Hepatocyte (in vitro differentiated cells): ENCODE measurements at regions not wholly inside any gene's neighbourhood (a gene's known extent, or its start where the extent isn't known, plus 50 kb on each side); places are given as distances from the start of the nearest gene placed in this dataset.

ENCODE experiments used
- DNase-seq: peaks from one replicate; pipeline ENCODE4 v3.0.0-alpha.2; 2016; ENCODE audit warnings: low spot score
- H2AFZ ChIP-seq: fragments of 200-600 bp; sonication (generic); 2 replicates; pipeline ENCODE4 v1.6.0; 2016; ENCODE audit warnings: antibody characterized with exemption, mild to moderate bottlenecking
- H3K27ac ChIP-seq: fragments of 200-600 bp; sonication (generic); 2 replicates; pipeline ENCODE4 v1.5.1; 2016; ENCODE audit warnings: mild to moderate bottlenecking
- H3K27me3 ChIP-seq: fragments of 200-600 bp; sonication (generic); 2 replicates; pipeline ENCODE4 v1.6.1; 2016
- H3K36me3 ChIP-seq: fragments of 200-600 bp; sonication (generic); replicated peaks from 2 replicates; pipeline ENCODE4 v1.5.1; 2016; ENCODE audit warnings: low read depth; ENCODE audit not compliant: insufficient read depth
- H3K4me1 ChIP-seq: fragments of 200-600 bp; sonication (generic); 2 replicates; pipeline ENCODE4 v1.5.1; 2016; ENCODE audit warnings: mild to moderate bottlenecking, moderate library complexity; ENCODE audit not compliant: insufficient read depth
- H3K4me2 ChIP-seq: fragments of 200-600 bp; sonication (generic); 2 replicates; pipeline ENCODE4 v1.6.0; 2016
- H3K4me3 ChIP-seq: fragments of 200-600 bp; sonication (generic); 2 replicates; pipeline ENCODE4 v1.5.1; 2016; ENCODE audit warnings: mild to moderate bottlenecking
- H3K79me2 ChIP-seq: fragments of 200-600 bp; sonication (generic); 2 replicates; pipeline ENCODE4 v1.6.0; 2017; ENCODE audit warnings: mild to moderate bottlenecking
- H3K9me2 ChIP-seq: fragments of 200-600 bp; sonication (generic); replicated peaks from 2 replicates; pipeline ENCODE4 v1.6.0; 2017; ENCODE audit warnings: mild to moderate bottlenecking; ENCODE audit not compliant: insufficient read depth
- H3K9me3 ChIP-seq: fragments of 200-600 bp; sonication (generic); 2 replicates; pipeline ENCODE4 v1.5.1; 2016; ENCODE audit warnings: low read depth, mild to moderate bottlenecking
- H4K20me1 ChIP-seq: fragments of 200-600 bp; sonication (generic); 2 replicates; pipeline ENCODE4 v1.6.0; 2016; ENCODE audit warnings: mild to moderate bottlenecking; ENCODE audit not compliant: insufficient read depth, poor library complexity, severe bottlenecking
- EZH2 ChIP-seq: fragments of 200-600 bp; sonication (generic); IDR thresholded peaks from 2 replicates; pipeline ENCODE4 v1.6.1; 2016; ENCODE audit warnings: antibody characterized with exemption, mild to moderate bottlenecking, borderline replicate concordance
- EZH2phosphoT487 ChIP-seq: fragments of 200-600 bp; sonication (generic); IDR thresholded peaks from one replicate; pipeline ENCODE4 v1.6.1; 2018; ENCODE audit warnings: antibody characterized with exemption, mild to moderate bottlenecking, low read depth, moderate library complexity; ENCODE audit not compliant: unreplicated experiment, severe bottlenecking
- whole genome bisulfite sequencing: methylation state at CpG from one replicate; pipeline ENCODE4 v1.1.6; 2016; ENCODE audit warnings: low lambda C conversion rate; ENCODE audit errors: missing lambda C conversion rate; 5-methylcytosine and 5-hydroxymethylcytosine counted together
- TF ChIP-seq, protein P1 (sequence below): fragments of 200-600 bp; sonication (generic); IDR thresholded peaks from 2 replicates; pipeline ENCODE4 v1.5.1; 2016; ENCODE audit warnings: antibody characterized with exemption, mild to moderate bottlenecking; ENCODE audit not compliant: poor library complexity

DNA sequence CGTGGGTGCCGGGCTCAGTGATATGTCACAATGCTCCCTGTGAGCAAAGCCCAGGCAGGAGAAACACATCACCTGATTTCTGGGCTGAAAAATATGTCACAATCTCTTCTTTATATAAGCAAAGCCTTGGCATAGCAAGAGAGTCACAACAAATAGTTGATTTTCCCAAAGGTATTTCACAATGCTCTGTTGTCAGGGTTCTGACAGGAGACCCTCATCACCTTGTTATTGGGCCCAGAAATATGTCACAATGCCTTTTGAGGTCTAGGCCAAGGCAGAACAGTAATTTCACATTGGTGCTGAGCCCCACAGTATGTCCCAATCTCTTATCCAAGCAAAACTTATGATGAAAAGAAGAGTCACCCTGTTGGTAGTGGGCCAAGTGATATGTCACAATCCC lies 125.7 kb downstream of the ZNF675 start:
- H2AFZ ChIP-seq = no peak overlapping the region
- no peak for DNase-seq
- no peak overlapping the region for H3K4me2 ChIP-seq
- H3K4me3 ChIP-seq = no peak overlapping the region
- 85% methylated on average over 2 of the region's 2 CpGs for WGBS
- no peaks in the 10 kb centered on the region for H3K79me2 ChIP-seq
- H3K27me3 ChIP-seq = no peaks in the 10 kb centered on the region
- no peaks in the 10 kb centered on the region for H4K20me1 ChIP-seq
- no peaks in the 10 kb centered on the region for H3K4me1 ChIP-seq
- H3K36me3 ChIP-seq = no peaks in the 10 kb centered on the region
- no peaks in the 10 kb centered on the region for H3K9me2 ChIP-seq
- TF ChIP-seq EZH2phosphoT487 = no peak
- TF ChIP-seq, protein P1, sequence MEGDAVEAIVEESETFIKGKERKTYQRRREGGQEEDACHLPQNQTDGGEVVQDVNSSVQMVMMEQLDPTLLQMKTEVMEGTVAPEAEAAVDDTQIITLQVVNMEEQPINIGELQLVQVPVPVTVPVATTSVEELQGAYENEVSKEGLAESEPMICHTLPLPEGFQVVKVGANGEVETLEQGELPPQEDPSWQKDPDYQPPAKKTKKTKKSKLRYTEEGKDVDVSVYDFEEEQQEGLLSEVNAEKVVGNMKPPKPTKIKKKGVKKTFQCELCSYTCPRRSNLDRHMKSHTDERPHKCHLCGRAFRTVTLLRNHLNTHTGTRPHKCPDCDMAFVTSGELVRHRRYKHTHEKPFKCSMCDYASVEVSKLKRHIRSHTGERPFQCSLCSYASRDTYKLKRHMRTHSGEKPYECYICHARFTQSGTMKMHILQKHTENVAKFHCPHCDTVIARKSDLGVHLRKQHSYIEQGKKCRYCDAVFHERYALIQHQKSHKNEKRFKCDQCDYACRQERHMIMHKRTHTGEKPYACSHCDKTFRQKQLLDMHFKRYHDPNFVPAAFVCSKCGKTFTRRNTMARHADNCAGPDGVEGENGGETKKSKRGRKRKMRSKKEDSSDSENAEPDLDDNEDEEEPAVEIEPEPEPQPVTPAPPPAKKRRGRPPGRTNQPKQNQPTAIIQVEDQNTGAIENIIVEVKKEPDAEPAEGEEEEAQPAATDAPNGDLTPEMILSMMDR = no peak
- no peak for TF ChIP-seq EZH2
- no peaks in the 10 kb centered on the region for H3K9me3 ChIP-seq
- H3K27ac ChIP-seq = no peak overlapping the region

DNA sequence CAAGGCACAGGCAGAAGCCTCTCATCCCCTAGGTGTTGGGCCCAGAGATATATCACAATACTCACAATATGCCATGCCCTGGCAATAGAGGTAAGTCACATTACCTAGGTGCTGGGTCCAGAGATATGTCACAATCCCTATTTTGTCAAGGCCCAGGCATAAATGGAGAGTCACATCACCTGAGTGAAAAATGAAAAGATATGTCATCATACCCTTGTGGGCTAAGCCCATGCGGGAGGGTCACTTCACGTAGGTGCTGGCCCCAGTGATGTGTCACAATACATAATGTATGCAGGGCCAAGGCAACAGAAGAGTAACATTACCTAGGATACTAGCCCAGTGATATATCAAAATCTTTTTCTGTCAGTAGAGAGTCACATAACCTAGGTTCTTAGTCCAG lies 127.0 kb downstream of the ZNF675 start:
- no peaks in the 10 kb centered on the region for H3K9me2 ChIP-seq
- TF ChIP-seq EZH2phosphoT487 = no peak
- TF ChIP-seq, protein P1 = no peak
- TF ChIP-seq EZH2 = no peak
- H4K20me1 ChIP-seq = no peaks in the 10 kb centered on the region
- H3K4me3 ChIP-seq = no peak overlapping the region
- WGBS = 100% methylated on average over 2 of the region's 2 CpGs
- no peaks in the 10 kb centered on the region for H3K9me3 ChIP-seq
- no peak for DNase-seq
- H2AFZ ChIP-seq = no peak overlapping the region
- H3K4me2 ChIP-seq = no peak overlapping the region
- H3K36me3 ChIP-seq = no peaks in the 10 kb centered on the region
- no peaks in the 10 kb centered on the region for H3K79me2 ChIP-seq
- no peak overlapping the region for H3K27ac ChIP-seq
- no peaks in the 10 kb centered on the region for H3K27me3 ChIP-seq
- H3K4me1 ChIP-seq = no peaks in the 10 kb centered on the region

DNA sequence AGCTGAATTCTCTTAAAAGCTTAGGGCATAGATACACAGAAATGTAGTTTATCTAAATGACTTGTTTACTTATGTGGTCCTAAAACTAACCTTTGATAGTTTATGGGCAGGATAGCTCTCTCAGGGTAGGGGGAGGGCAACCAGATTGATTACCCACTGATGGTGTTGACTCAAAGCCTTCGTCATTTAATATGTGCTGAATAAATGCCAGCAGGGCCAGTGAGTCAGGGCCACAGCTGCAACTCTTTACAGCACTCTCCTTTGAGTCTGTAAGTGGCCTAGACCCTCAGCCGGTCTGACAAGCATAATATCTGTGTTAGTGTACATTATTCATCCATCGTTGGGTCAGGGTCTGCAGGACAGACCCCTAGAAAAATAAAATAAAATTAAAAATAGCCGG lies 128.5 kb downstream of the ZNF675 start:
- H3K27ac ChIP-seq = no peak overlapping the region
- H4K20me1 ChIP-seq = no peaks in the 10 kb centered on the region
- 66% methylated on average over 4 of the region's 4 CpGs for WGBS
- no peak overlapping the region for H2AFZ ChIP-seq
- no peaks in the 10 kb centered on the region for H3K9me2 ChIP-seq
- H3K4me3 ChIP-seq = no peak overlapping the region
- no peak overlapping the region for H3K4me2 ChIP-seq
- DNase-seq = no peak
- no peaks in the 10 kb centered on the region for H3K36me3 ChIP-seq
- no peaks in the 10 kb centered on the region for H3K4me1 ChIP-seq
- no peaks in the 10 kb centered on the region for H3K27me3 ChIP-seq
- no peaks in the 10 kb centered on the region for H3K9me3 ChIP-seq
- no peaks in the 10 kb centered on the region for H3K79me2 ChIP-seq
- TF ChIP-seq EZH2phosphoT487 (no peak), EZH2 (no peak)
- TF ChIP-seq, protein P1 = no peak

DNA sequence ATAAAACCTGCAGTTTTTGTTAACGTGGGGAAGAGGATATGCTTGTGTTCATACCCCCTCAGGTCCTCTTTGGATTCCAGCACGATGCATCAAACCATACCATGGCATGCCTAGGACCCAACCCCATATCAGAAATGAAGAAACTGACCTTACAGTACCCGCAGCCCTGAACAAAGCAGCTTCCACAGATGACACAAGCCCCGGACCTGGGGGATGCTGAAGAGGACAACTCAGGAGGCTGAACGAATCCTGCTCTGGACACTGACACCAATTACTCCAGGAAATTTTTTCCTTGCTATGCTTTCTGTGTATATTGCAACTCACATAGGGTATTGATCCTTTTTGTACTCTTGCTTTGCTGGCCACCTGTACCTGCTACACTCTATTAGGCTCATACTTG lies 129.6 kb downstream of the ZNF675 start:
- H2AFZ ChIP-seq = no peak overlapping the region
- DNase-seq = no peak
- TF ChIP-seq, protein P1 = no peak
- no peak for TF ChIP-seq EZH2phosphoT487
- no peak for TF ChIP-seq EZH2
- no peaks in the 10 kb centered on the region for H3K36me3 ChIP-seq
- no peaks in the 10 kb centered on the region for H3K27me3 ChIP-seq
- H3K9me2 ChIP-seq = no peaks in the 10 kb centered on the region
- WGBS = 66% methylated on average over 5 of the region's 5 CpGs
- no peak overlapping the region for H3K27ac ChIP-seq
- H3K4me1 ChIP-seq = no peaks in the 10 kb centered on the region
- no peaks in the 10 kb centered on the region for H3K9me3 ChIP-seq
- H3K4me3 ChIP-seq = no peak overlapping the region
- H4K20me1 ChIP-seq = no peaks in the 10 kb centered on the region
- H3K4me2 ChIP-seq = no peak overlapping the region
- H3K79me2 ChIP-seq = no peaks in the 10 kb centered on the region
